HG03066 (cell line): ENCODE measurements at regions not wholly inside any gene's neighbourhood (a gene's known extent, or its start where the extent isn't known, plus 50 kb on each side); places are given as distances from the start of the nearest gene placed in this dataset.

Source experiments
- ATAC-seq: cut with Tn5 transposase; IDR thresholded peaks from one replicate; pipeline ENCODE4 v1.9.1; 2021; ENCODE audit warnings: low read depth; ENCODE audit not compliant: unreplicated experiment

- no peak for ATAC-seq
Observed at GRCh38 chr13:82749551-82749950, 1132.7 kb downstream of the SLITRK1 start.

GRCh38 chr13:82747958-82748357 is 1134.3 kb downstream of the SLITRK1 start:
- ATAC-seq = no peak

DNA sequence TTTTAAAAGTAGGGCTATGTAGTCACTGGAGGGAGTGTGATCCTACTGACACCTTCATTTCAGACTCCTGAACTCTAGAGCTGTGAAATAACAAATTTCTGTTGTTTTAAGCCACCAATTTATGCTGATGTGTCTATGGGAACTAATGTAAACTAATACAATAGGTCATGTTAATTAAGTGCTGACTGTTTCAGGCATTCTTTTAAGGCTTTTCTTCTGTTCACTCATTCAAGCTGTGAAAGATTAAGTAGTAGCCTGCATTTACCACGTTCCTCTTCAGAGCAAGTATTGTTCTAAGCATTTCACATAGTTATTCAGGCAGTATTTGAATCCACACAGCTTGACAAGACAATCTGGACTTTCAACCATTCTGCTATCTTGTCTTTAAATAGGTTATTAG is 1135.0 kb downstream of the SLITRK1 start:
- no peak for ATAC-seq

GRCh38 chr13:82740442-82740841 is 1141.8 kb downstream of the SLITRK1 start:
- ATAC-seq = no peak

GRCh38 chr13:82739881-82740280 is 1142.4 kb downstream of the SLITRK1 start:
- ATAC-seq = no peak

DNA sequence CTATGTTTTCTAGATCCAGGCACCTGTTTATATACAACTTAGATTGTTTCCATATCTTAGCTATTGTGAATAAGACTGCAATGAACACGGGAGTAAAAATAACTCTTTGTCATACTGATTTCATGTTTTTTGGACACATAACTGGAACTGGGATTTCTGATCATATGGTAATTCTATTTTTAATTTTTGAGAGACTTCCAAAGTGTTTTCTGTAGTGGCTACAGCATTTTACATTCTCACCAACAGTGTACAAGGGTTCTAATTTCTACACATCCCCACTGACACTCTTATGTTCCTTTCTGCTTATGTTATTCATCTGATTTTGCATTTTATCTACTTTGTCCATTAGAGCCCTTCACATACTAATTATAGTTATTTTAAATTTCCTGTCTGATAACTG is 1152.9 kb downstream of the SLITRK1 start:
- no peak for ATAC-seq

DNA sequence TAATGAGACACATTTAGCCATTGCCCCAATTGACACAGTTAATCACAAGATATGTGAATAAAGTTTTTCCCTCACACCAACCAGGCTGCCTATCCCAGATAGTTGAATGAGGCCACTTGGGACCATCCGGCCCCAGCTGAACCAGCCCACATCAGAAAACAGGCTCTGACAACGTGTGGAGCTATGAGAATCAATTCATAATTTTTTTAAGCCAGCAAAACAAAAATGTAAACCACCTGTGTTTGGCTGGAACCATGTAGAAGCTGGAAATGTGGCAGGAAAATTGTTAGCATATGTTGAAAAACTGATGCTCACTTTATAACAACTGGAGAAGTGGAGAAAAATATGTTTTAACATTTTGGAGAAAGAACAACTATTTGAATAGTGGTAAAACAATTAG is 1161.3 kb downstream of the SLITRK1 start:
- ATAC-seq = no peak

DNA sequence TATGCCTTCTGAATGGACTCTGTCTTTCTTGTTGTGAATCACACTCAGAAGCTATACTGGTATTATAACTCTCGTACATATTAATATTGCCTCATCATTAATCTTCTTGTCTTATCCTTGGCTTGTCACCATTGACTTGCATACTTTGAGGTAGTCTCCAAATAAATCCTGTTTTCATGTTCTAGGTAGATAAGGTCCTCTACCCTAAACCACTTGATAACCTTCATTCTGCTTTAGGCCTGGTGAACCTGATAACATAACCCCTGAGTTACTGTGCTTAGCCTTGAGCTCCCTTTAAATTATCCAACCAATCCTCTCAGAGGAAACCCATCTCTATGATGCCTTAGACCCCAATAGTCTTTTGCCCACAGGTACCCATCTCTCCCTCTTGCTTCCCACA is 1162.3 kb downstream of the SLITRK1 start:
- ATAC-seq = no peak

GRCh38 chr13:82717249-82717648 is 1165.0 kb downstream of the SLITRK1 start:
- no peak for ATAC-seq

DNA sequence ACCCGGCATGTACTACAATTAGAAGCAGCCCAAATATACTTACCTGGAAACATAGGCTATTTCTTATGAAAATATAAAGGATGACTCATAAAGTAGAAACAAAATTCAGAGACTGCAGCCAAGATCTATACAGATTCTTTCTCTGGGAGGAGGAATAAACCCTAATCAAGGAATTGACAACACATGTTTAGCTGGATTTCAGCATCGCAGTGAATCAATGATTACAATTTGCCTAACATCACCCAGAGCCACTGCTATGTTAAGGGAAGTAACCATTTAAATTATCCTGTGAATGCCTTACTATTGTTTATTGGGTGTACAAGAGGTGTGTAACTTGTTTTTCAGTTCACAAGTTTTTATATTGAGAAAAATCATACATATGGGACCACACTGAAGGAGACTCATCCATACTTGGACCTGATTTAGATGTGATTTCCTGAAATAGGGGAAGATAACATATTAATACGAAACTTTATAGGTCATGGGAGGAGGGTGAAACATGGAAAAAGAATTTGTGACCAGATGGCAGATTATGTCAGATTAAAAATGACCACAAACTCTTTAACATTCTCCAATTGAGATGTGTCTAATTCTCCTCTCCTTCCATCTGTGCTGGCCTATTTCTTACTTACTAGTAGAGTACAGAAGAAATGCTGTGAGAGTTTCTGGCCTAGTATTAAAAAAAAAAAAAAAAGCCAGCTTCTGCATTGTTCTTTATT is 1168.4 kb downstream of the SLITRK1 start:
- no peak for ATAC-seq

DNA sequence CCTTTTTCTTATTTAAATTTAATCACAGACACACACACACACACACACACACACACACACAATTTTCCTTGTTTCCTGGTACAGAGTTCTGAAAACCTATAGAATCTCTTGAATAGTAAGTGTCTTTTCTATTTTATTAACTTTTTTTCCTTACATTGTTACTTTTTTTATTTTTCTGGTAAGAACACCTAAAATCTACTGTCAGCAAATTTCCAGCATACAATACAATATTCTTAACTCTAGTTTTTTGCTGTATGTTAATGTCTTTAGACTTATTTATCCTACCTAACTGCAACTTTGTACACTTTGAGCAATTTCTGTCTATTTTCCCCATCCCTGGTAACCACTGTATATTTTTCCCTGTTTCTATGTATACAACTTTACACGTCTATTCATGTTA is 1179.8 kb downstream of the SLITRK1 start:
- ATAC-seq = no peak

GRCh38 chr13:82701020-82701419 is 1181.3 kb downstream of the SLITRK1 start:
- ATAC-seq = no peak

DNA sequence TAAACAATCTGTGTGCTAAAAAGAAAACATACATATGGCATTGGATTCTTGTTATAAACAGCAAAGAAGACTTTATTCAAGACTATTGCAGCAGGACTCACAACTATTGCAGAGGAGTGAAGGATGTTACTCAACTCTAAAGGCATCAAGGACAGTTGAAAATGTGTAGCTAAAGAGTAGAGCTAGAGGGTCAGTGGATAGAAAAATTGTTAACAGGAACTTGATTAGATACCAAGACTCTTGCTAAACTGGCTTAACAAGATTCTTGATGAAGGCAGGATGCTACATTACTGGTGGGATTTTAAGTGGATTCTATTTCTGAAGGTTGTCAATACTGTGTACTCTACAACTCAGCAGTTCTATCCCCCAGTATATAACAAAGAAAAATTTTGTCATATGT is 1183.3 kb downstream of the SLITRK1 start:
- no peak for ATAC-seq

DNA sequence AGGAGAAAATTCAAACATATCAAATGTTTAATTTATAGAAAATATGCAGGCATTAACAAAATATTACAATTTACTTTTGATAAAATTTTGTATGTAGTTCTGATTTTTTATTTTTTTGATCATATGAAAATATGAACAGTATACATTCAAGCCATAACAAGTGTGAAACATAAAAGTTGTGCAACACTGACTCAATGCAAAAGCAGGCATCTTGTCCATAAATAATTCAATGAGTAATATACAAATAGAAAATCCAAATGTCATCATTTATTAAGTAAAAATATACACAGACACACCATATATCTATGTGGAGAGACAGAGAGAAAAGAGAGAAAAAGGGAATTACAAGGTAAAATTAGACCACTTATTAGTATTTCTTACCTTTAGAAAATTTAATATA is 1183.9 kb downstream of the SLITRK1 start:
- no peak for ATAC-seq

DNA sequence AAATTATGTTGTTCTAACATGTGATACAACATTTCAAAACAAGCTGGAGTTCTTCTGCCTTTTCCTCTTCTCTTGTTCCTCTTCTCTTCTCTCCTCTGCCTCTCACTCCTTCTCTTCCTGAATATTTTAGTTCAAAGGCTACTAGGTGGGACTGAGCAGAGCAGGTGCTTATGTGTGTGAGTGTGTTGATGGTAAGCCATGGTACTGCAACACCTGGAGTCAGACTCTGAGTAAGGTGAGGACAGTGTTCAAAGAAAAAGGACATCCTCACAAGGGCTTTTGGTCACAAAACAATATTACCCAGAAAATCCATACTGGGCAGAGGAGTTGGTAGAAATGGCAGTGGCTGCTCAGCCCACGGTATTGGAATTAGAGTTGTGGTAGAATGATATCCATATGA is 1188.7 kb downstream of the SLITRK1 start:
- no peak for ATAC-seq

DNA sequence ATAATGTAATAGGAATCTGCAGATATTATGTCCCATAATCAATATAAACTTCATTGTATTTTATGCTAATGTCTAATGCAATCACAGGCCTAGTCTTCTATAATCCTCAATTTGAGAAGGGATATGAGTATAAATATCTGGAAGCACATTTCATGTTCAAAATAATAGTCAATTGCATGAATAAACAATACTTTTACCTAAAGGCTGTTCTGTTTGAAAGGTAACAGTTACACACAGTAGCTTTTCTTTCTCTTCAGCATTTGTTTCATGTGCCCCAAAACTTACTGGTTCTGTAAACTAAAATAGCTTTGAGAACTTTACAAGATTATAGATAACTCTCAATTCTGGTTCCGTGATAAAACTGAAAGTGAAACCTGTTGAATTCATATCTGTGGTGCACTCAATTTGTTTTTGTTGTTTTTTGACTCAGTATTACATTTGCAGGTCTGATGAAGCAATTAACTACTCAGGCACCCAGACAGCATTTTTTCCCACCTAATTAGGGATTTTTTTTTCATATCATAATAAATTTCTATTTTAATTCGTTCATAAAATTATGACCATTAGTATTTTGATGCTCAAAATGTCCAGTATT is 1193.8 kb downstream of the SLITRK1 start:
- peak; percentile 82 for ATAC-seq

- no peak for ATAC-seq
Observed at GRCh38 chr13:82687884-82688283, 1194.4 kb downstream of the SLITRK1 start.

DNA sequence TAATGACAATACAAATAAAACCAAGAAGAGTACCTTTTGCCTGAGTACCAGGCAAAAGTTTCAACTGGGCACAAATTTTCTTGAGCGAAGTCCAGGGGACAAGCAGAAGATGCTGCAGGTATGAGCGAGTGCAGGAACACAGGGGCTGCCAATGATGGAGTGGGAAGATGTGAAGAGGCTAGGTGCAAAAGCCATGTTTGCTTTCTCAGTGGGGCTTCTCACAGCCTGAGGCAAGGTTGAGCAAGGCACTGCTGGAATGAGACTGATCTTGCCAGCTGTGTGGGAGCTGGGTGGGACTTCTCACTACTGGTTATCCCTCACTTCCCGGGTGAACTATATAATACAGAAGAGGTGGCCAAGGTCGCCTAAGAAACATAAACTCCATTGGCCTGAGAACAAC is 1200.7 kb downstream of the SLITRK1 start:
- ATAC-seq = no peak

DNA sequence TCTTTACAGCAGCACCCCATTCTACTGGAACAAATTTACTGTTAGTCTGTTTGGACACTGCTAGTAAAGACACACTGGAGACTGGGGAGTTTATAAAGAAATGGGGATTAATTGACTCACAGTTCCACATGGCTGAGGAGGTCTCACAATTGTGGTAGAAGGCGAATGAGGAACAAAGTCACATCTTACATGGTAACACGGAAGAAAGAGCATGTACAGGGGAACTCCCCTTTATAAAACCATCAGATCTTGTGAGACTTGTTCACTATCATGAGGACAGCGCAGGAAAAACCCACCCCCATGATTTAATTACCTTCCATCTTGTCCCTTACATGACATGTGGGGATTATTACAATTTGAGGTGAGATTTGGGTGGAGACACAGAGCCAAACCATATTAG is 1204.2 kb downstream of the SLITRK1 start:
- ATAC-seq = no peak

DNA sequence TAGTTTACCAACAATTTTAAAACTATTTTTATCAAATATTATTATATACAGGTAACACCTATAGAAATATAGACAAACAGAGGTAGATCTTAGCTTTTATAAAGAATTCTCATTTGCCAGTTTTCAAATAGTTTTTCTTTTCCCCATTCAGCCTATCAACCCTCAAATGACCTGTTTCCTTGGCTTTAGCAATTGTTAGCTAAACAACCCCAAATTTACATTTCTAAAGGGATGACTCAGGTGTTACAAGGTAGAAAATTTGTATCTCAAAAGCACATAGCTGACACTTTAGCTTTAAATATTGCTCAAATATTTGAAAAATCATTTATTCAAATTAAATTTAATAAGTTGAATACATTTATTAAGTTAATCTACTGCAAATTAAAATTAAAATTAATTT is 1207.2 kb downstream of the SLITRK1 start:
- no peak for ATAC-seq

- no peak for ATAC-seq
Observed at GRCh38 chr13:82674546-82674945, 1207.7 kb downstream of the SLITRK1 start.

DNA sequence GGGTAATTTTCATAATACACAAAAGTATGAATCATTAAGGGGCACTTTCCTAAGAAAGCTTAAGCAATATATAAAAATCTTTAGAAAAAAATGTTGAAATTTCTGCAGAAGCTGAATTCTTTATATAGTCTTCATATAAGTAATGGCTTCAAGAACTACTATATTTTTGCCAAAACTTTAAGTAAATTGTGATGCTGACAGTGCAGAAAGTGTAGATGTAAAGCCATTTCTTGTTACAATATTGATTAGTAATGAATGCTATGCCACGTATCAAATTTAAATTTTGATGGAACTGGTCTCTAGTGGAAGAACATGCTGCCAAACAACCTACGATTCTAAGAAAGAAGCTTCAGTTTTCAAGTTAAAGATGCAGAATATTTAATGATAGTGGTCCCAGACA is 1210.0 kb downstream of the SLITRK1 start:
- ATAC-seq = no peak

- no peak for ATAC-seq
Observed at GRCh38 chr13:82664183-82664582, 1218.1 kb downstream of the SLITRK1 start.
